Keratinocyte (primary cell): ENCODE measurements at regions not wholly inside any gene's neighbourhood (a gene's known extent, or its start where the extent isn't known, plus 50 kb on each side); places are given as distances from the start of the nearest gene placed in this dataset.

Experiments used
- CTCF ChIP-seq, 3 experiments: IDR thresholded peaks in 1 of 3; conservative IDR thresholded peaks in 1 of 3; optimal IDR thresholded peaks in 1 of 3; 2 replicates in 2 of 3; 3 replicates in 1 of 3; pipeline versions ENCODE3 to v1.5.1; 2011; ENCODE audit warnings: low read length in 3 of 3, mild to moderate bottlenecking in 3 of 3, moderate library complexity in 2 of 3, control low read depth in 1 of 3, inconsistent platforms in 1 of 3; ENCODE audit not compliant: insufficient read depth in 2 of 3; ENCODE audit errors: extremely low read depth in 1 of 3
- EZH2 ChIP-seq: IDR thresholded peaks from one replicate; pipeline ENCODE4 v1.6.1; 2012; ENCODE audit warnings: inconsistent platforms, mild to moderate bottlenecking, low read length, moderate library complexity

- no peak for TF ChIP-seq CTCF (optimal IDR thresholded peaks at IDR 0.05 in 1 of 3, IDR thresholded peaks at IDR 0.05 in 1 of 3, conservative IDR thresholded peaks at IDR 0.05 in 1 of 3; ENCODE audit: extremely low read depth in 1 of 3, insufficient read depth in 2 of 3, low read length in 3 of 3)
- TF ChIP-seq EZH2 = no peak
Measured at GRCh38 chr4:137955595-137955994, 286.6 kb downstream of the SLC7A11 start.
